MM.1S (cell line): ENCODE measurements at regions not wholly inside any gene's neighbourhood (a gene's known extent, or its start where the extent isn't known, plus 50 kb on each side); places are given as distances from the start of the nearest gene placed in this dataset.

Source experiments
- DNase-seq: peaks from one replicate; pipeline ENCODE4 v3.0.0-alpha.2; 2015
- H2AFZ ChIP-seq: fragments of 300-600 bp; sonication (generic); 2 replicates; pipeline ENCODE4 v1.6.0; 2016; ENCODE audit warnings: antibody characterized with exemption, low read length
- H3F3A ChIP-seq: fragments of 300-600 bp; sonication (generic); 2 replicates; pipeline ENCODE4 v1.6.1; 2016; ENCODE audit warnings: mild to moderate bottlenecking, antibody characterized with exemption, low read length, moderate library complexity, mixed read lengths; ENCODE audit not compliant: insufficient read depth
- H3K27ac ChIP-seq: fragments of 300-600 bp; sonication (generic); 2 replicates; pipeline ENCODE4 v1.5.1; 2016; ENCODE audit warnings: mild to moderate bottlenecking, low read length
- H3K27me3 ChIP-seq: fragments of 300-600 bp; sonication (generic); replicated peaks from 2 replicates; pipeline ENCODE4 v1.6.0; 2016; ENCODE audit warnings: low read length; ENCODE audit not compliant: insufficient read depth
- H3K36me3 ChIP-seq: fragments of 300-600 bp; sonication (generic); replicated peaks from 2 replicates; pipeline ENCODE4 v1.6.1; 2016; ENCODE audit warnings: mild to moderate bottlenecking, low read length, mixed read lengths; ENCODE audit not compliant: insufficient read depth
- H3K4me1 ChIP-seq: fragments of 300-600 bp; sonication (generic); 2 replicates; pipeline ENCODE4 v1.6.1; 2016; ENCODE audit warnings: low read length, mixed read lengths
- H3K4me2 ChIP-seq: fragments of 300-600 bp; sonication (generic); 2 replicates; pipeline ENCODE4 v1.6.0; 2016; ENCODE audit warnings: low read depth, low read length
- H3K4me3 ChIP-seq: fragments of 300-600 bp; sonication (generic); 2 replicates; pipeline ENCODE4 v1.5.1; 2016; ENCODE audit warnings: low read length, mixed read lengths
- H3K79me2 ChIP-seq: fragments of 300-600 bp; sonication (generic); 2 replicates; pipeline ENCODE4 v1.6.1; 2016; ENCODE audit warnings: mixed run types, low read length, mixed read lengths
- H3K9ac ChIP-seq: fragments of 300-600 bp; sonication (generic); 2 replicates; pipeline ENCODE4 v1.6.1; 2016; ENCODE audit warnings: low read length, mixed read lengths
- H3K9me2 ChIP-seq: fragments of 300-600 bp; sonication (generic); replicated peaks from 2 replicates; pipeline ENCODE4 v1.6.1; 2016; ENCODE audit warnings: mild to moderate bottlenecking, low read length, mixed read lengths; ENCODE audit not compliant: insufficient read depth
- H3K9me3 ChIP-seq: fragments of 300-600 bp; sonication (generic); replicated peaks from 2 replicates; pipeline ENCODE4 v1.6.1; 2016; ENCODE audit warnings: mild to moderate bottlenecking, low read length, mixed read lengths; ENCODE audit not compliant: insufficient read depth
- H4K20me1 ChIP-seq: fragments of 300-600 bp; sonication (generic); 2 replicates; pipeline ENCODE4 v1.6.1; 2016; ENCODE audit warnings: mild to moderate bottlenecking, low read length, moderate library complexity, mixed read lengths; ENCODE audit not compliant: insufficient read depth
- CTCF ChIP-seq: fragments of 300-600 bp; sonication (generic); IDR thresholded peaks from 2 replicates; pipeline ENCODE4 v1.5.1; 2016; ENCODE audit warnings: antibody characterized with exemption, low read length, mixed read lengths
- EZH2 ChIP-seq: fragments of 300-600 bp; sonication (generic); optimal IDR thresholded peaks from 2 replicates; pipeline ENCODE3; 2017; ENCODE audit warnings: low read depth, mild to moderate bottlenecking, antibody characterized with exemption, low read length, mixed read lengths
- EZH2phosphoT487 ChIP-seq: fragments of 300-600 bp; sonication (generic); IDR thresholded peaks from 2 replicates; pipeline ENCODE4 v1.6.1; 2018; ENCODE audit warnings: antibody characterized with exemption, low read length

- no peak overlapping the region for H3K4me2 ChIP-seq
- H3K4me1 ChIP-seq, result no peaks in the 10 kb centered on the region
Measured at GRCh38 chr9:71368157-71368556, 246.7 kb upstream of the TRPM3 start.

GRCh38 chr9:71364186-71364955 is 242.9 kb upstream of the TRPM3 start:
- Histone ChIP-seq H3K27ac (no peak overlapping the region), H2AFZ (no peak overlapping the region), H3K4me2 (no peak overlapping the region), H3K9ac (no peak overlapping the region), H4K20me1 (no peaks in the 10 kb centered on the region), H3K9me2 (no peaks in the 10 kb centered on the region), H3K9me3 (no peaks in the 10 kb centered on the region), H3K27me3 (no peaks in the 10 kb centered on the region), H3K36me3 (no peaks in the 10 kb centered on the region), H3F3A (no peaks in the 10 kb centered on the region), H3K4me3 (no peak overlapping the region), H3K79me2 (no peaks in the 10 kb centered on the region), H3K4me1 (no peaks in the 10 kb centered on the region)
- no peak for DNase-seq
- TF ChIP-seq EZH2 (no peak), EZH2phosphoT487 (no peak), CTCF (no peak)

More at GRCh38 chr9:71368157-71368556, 246.7 kb upstream of the TRPM3 start:
- Histone ChIP-seq H3K9me3 (no peaks in the 10 kb centered on the region), H3K9ac (no peak overlapping the region), H4K20me1 (no peaks in the 10 kb centered on the region), H3K4me3 (no peak overlapping the region), H2AFZ (no peak overlapping the region), H3K36me3 (no peaks in the 10 kb centered on the region), H3K27me3 (no peaks in the 10 kb centered on the region), H3K79me2 (no peaks in the 10 kb centered on the region), H3K27ac (no peak overlapping the region), H3F3A (no peaks in the 10 kb centered on the region), H3K9me2 (no peaks in the 10 kb centered on the region)
- DNase-seq, result no peak
- TF ChIP-seq EZH2 (no peak), CTCF (no peak), EZH2phosphoT487 (no peak)

GRCh38 chr9:71363286-71363961 is 242.0 kb upstream of the TRPM3 start:
- no peaks in the 10 kb centered on the region for H3K27me3 ChIP-seq
- H3K9me3 ChIP-seq, result no peaks in the 10 kb centered on the region
- H3K79me2 ChIP-seq, result no peaks in the 10 kb centered on the region
- no peak overlapping the region for H3K4me3 ChIP-seq
- TF ChIP-seq EZH2, result no peak
- no peak for TF ChIP-seq CTCF
- no peak for TF ChIP-seq EZH2phosphoT487
- no peaks in the 10 kb centered on the region for H3K36me3 ChIP-seq
- no peak overlapping the region for H2AFZ ChIP-seq
- no peaks in the 10 kb centered on the region for H3K9me2 ChIP-seq
- H3K4me1 ChIP-seq, result no peaks in the 10 kb centered on the region
- H3K4me2 ChIP-seq, result no peak overlapping the region
- DNase-seq, result no peak
- H3K9ac ChIP-seq, result no peak overlapping the region
- H3F3A ChIP-seq, result no peaks in the 10 kb centered on the region
- H4K20me1 ChIP-seq, result no peaks in the 10 kb centered on the region
- H3K27ac ChIP-seq, result no peak overlapping the region
